BLaER1 treated with 17β-estradiol and CSF1 and Interleukin-3, amounts not matched to agents 10 nM and 100 nM (cell line): ENCODE measurements at regions not wholly inside any gene's neighbourhood (a gene's known extent, or its start where the extent isn't known, plus 50 kb on each side); places are given as distances from the start of the nearest gene placed in this dataset.

Source experiments
- H3K27ac ChIP-seq, 11 experiments: shearing (Covaris generic); formaldehyde crosslinking; 2 replicates each; pipeline ENCODE4 v1.8.1; 2022
- H3K27me3 ChIP-seq, 11 experiments: shearing (Covaris generic); formaldehyde crosslinking; 2 replicates each; pipeline ENCODE4 v1.8.1; 2022
- H3K36me3 ChIP-seq, 11 experiments: shearing (Covaris generic); formaldehyde crosslinking; 2 replicates each; pipeline ENCODE4 v1.8.1; 2022
- H3K4me1 ChIP-seq, 10 experiments: shearing (Covaris generic); formaldehyde crosslinking; 2 replicates each; pipeline ENCODE4 v1.8.1; 2022
- H3K4me2 ChIP-seq, 11 experiments: shearing (Covaris generic); formaldehyde crosslinking; 2 replicates each; pipeline ENCODE4 v1.8.1; 2022
- H3K4me3 ChIP-seq, 10 experiments: shearing (Covaris generic); formaldehyde crosslinking; 2 replicates each; pipeline ENCODE4 v1.8.1; 2022
- H3K9ac ChIP-seq, 11 experiments: shearing (Covaris generic); formaldehyde crosslinking; 2 replicates each; pipeline ENCODE4 v1.8.1; 2022
- H3K9me3 ChIP-seq, 11 experiments: shearing (Covaris generic); formaldehyde crosslinking; replicated peaks in 1 of 11; 2 replicates each; pipeline ENCODE4 v1.8.1; 2022
- H4K20me1 ChIP-seq, 11 experiments: shearing (Covaris generic); formaldehyde crosslinking; 2 replicates each; pipeline ENCODE4 v1.8.1; 2022
- Cebpa-rat ChIP-seq, 11 experiments: shearing (Covaris generic); IDR thresholded peaks; 2 replicates each; pipeline ENCODE4 v1.8.1; 2022

DNA sequence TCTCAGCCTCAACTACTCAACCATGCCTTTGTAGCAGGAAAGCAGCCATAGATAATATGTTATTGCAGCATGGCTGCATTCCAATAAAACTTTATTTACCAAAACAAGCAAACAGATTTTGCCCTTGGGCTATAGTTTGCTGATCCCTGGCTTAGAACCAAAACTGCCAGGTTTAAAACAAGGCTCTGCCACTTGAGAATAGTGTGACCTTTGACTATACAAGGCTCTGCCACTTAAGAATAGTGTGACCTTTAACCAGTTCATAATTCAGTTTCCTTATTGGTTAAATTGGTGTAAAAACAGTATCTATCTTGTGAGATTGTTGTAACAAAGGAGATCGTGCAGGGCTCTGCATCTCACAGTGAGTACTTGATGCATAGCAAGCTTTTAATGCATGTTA is 217.3 kb upstream of the MTNR1B start:
- Histone ChIP-seq H3K27me3 (no peaks in the 10 kb centered on the region), H3K9me3 (peaks cover 0 to 7% (median 5%) of the 10 kb centered on the region in 11 experiments; a peak in 15 of 22 replicates), H3K4me2 (no peak overlapping the region), H3K27ac (no peak overlapping the region), H3K4me1 (no peaks in the 10 kb centered on the region), H3K36me3 (no peaks in the 10 kb centered on the region), H4K20me1 (no peaks in the 10 kb centered on the region), H3K9ac (no peak overlapping the region), H3K4me3 (no peak overlapping the region)
- TF ChIP-seq Cebpa-rat (IDR thresholded peaks at IDR 0.05): no peak

DNA sequence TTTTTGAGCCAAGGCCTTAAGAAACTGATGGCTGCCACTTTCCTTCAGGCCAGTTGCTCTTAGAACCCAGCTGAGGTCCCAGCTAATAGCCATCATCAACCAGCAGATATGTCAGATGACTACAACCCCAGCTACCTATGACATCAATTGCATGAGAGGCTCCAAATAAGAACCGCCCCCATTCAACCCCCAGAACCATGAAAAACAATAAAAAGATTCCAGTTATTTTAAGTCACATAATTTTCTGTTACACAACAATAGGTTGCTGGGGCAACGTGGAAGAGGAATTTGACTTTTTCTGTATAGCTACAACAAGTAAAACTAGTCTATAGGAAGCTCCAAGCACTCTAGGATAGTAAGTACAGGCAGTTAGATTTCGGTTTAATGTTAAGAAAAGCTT is 216.3 kb upstream of the MTNR1B start:
- Histone ChIP-seq H3K4me1 (no peaks in the 10 kb centered on the region), H3K9ac (no peak overlapping the region), H3K4me2 (no peak overlapping the region), H3K27me3 (no peaks in the 10 kb centered on the region), H3K9me3 (no peaks in the 10 kb centered on the region), H3K36me3 (no peaks in the 10 kb centered on the region), H3K27ac (no peak overlapping the region), H4K20me1 (no peaks in the 10 kb centered on the region), H3K4me3 (no peak overlapping the region)
- no peak for TF ChIP-seq Cebpa-rat (IDR thresholded peaks at IDR 0.05)

DNA sequence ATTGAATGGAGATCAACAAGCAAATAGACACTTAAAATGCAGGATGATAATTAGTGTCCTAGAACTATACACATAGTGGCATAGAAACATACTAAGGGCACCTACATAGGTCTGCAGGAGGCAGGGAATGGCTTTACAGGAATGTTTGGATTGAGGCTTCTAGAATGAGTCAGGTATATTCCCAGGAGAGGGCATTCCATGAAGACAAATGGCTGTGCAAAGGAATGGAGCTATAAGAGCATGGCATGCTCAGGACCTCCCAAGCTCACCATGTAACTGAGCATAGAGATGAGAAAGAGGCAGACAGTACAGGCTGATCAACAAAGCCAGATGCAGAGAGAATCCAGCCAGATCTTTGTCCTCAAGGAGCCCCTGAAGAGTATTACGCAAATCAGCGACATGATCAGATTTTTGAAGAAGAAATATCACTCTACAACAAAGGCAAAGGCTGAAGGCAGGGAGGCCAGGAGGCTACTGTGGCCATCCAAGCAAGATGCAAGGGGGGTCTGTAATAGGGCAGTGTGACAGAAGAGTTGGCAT is 211.1 kb upstream of the MTNR1B start:
- Histone ChIP-seq H3K36me3 (no peaks in the 10 kb centered on the region), H3K9me3 (no peaks in the 10 kb centered on the region), H3K4me3 (no peak overlapping the region), H3K27me3 (no peaks in the 10 kb centered on the region), H3K27ac (no peak overlapping the region), H3K4me2 (no peak overlapping the region), H3K4me1 (no peaks in the 10 kb centered on the region), H4K20me1 (no peaks in the 10 kb centered on the region), H3K9ac (no peak overlapping the region)
- no peak for TF ChIP-seq Cebpa-rat (IDR thresholded peaks at IDR 0.05)

DNA sequence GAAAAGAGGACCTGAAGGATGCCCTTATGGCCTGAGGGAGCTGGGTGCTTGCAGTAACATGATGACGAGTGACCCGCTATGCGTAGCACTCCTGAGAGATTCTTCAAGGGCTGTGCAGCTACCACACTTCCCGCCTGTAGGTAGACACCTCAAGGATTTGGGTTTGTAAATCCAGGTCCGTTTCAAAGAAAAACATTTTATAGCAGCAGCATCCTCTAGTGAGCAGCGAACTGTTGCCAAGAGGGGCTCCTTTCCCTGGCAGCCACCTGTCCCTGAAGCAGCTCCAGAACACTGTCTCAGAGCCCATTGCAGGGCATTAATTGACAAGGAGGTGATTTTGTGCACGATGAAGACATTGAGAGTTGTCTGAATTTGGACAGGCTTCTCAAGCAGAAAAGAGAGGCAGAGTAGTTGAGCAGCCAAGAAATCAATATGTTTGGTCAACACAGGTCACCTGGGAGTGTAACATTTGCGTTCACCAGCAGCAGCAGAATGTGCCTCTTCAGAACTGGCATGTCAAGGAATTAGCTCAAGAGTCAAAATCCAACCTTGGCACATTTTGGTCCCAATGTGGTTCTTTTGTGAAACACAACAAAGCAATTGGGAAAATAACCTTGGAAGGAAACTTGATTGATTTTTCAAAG is 209.8 kb upstream of the MTNR1B start:
- TF ChIP-seq Cebpa-rat (IDR thresholded peaks at IDR 0.05): no peak
- Histone ChIP-seq H3K27ac (no peak overlapping the region), H3K4me2 (no peak overlapping the region), H3K27me3 (no peaks in the 10 kb centered on the region), H3K9ac (no peak overlapping the region), H4K20me1 (no peaks in the 10 kb centered on the region), H3K4me1 (no peaks in the 10 kb centered on the region), H3K36me3 (no peaks in the 10 kb centered on the region), H3K9me3 (no peaks in the 10 kb centered on the region), H3K4me3 (no peak overlapping the region)

DNA sequence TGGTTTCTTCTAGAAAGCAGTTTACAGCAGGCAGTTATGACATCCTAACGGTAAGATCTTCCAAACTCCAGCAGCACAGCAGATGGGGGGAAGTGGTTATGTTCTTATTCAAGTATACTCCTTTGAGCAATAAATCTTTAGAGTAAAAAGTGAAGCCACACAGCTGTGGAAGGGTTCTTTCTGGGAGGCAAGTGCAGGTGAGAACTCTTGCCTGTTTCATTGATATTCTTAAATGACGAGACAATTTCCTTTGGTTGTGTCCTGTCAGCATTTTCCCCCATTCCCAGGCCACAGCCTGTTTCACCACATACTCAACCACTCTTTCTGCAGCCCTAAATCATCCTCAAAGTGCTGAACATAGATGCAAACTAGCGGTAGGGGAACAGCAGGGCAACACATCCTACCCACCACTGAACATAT is 207.3 kb upstream of the MTNR1B start:
- no peak for TF ChIP-seq Cebpa-rat (IDR thresholded peaks at IDR 0.05)
- H3K9me3 ChIP-seq: no peaks in the 10 kb centered on the region
- H3K4me3 ChIP-seq: no peak overlapping the region
- H4K20me1 ChIP-seq: no peaks in the 10 kb centered on the region
- no peak overlapping the region for H3K4me2 ChIP-seq
- no peaks in the 10 kb centered on the region for H3K36me3 ChIP-seq
- H3K27me3 ChIP-seq: no peaks in the 10 kb centered on the region
- peaks cover 0 to 7% (median 0%) of the 10 kb centered on the region in 10 experiments; a peak in 3 of 20 replicates for H3K4me1 ChIP-seq
- H3K27ac ChIP-seq: no peak overlapping the region
- no peak overlapping the region for H3K9ac ChIP-seq

DNA sequence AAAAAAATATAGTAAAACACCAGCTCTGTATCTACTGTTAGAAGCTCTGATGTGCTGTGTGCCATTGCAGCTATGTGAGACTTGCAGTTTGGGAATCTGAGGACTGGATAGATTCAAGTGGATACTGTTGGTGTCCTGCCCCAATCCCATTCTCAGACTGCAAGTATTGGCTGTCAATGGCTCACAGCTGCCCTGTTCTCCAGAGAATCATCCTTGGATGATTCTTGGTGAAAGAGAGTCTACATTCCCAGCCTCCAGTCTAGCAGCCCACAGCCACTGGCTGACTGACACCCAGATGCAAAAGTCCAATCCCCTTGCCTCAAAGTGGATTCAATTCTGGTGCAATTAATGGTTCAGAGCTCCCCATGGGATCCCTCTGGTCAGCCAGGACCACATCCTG is 206.1 kb upstream of the MTNR1B start:
- no peak overlapping the region for H3K4me2 ChIP-seq
- H3K4me1 ChIP-seq: peaks cover 0 to 7% (median 0%) of the 10 kb centered on the region in 10 experiments; a peak in 3 of 20 replicates
- H3K9me3 ChIP-seq: no peaks in the 10 kb centered on the region
- no peak overlapping the region for H3K4me3 ChIP-seq
- H3K27me3 ChIP-seq: no peaks in the 10 kb centered on the region
- TF ChIP-seq Cebpa-rat (IDR thresholded peaks at IDR 0.05): no peak
- H4K20me1 ChIP-seq: no peaks in the 10 kb centered on the region
- no peaks in the 10 kb centered on the region for H3K36me3 ChIP-seq
- H3K27ac ChIP-seq: no peak overlapping the region
- no peak overlapping the region for H3K9ac ChIP-seq

DNA sequence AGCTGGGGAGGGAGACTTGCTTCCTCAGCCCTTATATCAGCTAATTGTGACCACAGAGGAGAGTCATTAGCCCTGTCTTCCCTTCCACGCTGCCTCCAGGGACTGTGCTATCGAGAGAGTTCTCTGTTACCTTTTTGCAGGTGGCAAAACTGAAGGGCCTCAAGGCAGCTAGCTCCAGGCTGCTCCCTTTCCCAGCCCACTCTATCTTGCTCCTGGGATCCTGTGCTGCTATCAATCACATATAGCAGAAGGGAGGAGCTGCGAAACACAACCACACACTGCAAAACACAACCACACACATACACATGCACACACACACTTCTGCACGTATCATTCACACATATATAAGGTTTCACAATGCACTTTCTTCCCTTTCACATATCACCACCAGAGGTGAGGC is 205.3 kb upstream of the MTNR1B start:
- H3K9me3 ChIP-seq: no peaks in the 10 kb centered on the region
- no peaks in the 10 kb centered on the region for H3K36me3 ChIP-seq
- TF ChIP-seq Cebpa-rat (IDR thresholded peaks at IDR 0.05): no peak
- no peak overlapping the region for H3K27ac ChIP-seq
- no peak overlapping the region for H3K4me3 ChIP-seq
- peaks cover 0 to 7% (median 0%) of the 10 kb centered on the region in 10 experiments; a peak in 3 of 20 replicates for H3K4me1 ChIP-seq
- no peaks in the 10 kb centered on the region for H3K27me3 ChIP-seq
- H4K20me1 ChIP-seq: no peaks in the 10 kb centered on the region
- H3K9ac ChIP-seq: no peak overlapping the region
- no peak overlapping the region for H3K4me2 ChIP-seq

DNA sequence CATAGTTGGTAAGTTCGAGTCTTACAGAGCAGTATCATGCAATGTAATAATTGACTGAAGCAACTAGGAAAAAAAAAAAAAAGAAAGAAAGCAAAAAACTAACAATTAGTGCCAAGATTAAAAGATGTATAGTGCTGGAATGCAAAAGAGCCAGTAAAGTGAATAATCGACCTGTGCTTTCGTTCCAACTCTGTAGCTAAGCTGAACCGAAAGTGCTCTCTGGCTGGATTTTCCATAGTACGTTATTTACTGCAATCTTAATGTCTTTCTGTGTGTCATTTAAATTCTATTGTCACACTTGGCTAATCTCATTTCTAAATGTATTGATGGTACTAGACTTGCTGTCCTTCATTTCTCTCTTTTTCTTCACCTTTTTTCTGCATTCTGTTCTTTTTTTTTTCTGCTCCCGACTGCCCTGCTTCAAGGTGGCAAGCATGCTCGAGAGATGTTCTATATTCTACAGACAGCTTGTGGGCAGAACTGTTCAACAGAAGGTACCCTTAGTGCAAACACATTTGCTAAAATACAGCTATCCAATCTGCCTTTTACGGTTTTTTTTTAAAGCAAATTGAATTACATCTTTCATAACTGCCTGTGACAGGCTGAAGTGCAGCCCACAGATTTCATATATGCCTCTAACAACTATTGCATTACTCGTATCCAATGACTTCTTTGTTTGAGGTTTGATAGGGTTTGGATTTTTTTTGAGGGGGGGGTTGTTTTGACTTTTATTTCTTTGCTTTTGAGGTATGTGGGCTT is 204.2 kb upstream of the MTNR1B start:
- Histone ChIP-seq H3K4me3 (no peak overlapping the region), H3K27ac (no peak overlapping the region), H4K20me1 (no peaks in the 10 kb centered on the region), H3K9me3 (no peaks in the 10 kb centered on the region), H3K4me1 (peaks cover 0 to 7% (median 0%) of the 10 kb centered on the region in 10 experiments; a peak in 3 of 20 replicates), H3K4me2 (peak overlapping the region in 1 of 11 experiments; percentile 40; a peak in 2 of 22 replicates), H3K36me3 (no peaks in the 10 kb centered on the region), H3K9ac (no peak overlapping the region), H3K27me3 (no peaks in the 10 kb centered on the region)
- no peak for TF ChIP-seq Cebpa-rat (IDR thresholded peaks at IDR 0.05)

DNA sequence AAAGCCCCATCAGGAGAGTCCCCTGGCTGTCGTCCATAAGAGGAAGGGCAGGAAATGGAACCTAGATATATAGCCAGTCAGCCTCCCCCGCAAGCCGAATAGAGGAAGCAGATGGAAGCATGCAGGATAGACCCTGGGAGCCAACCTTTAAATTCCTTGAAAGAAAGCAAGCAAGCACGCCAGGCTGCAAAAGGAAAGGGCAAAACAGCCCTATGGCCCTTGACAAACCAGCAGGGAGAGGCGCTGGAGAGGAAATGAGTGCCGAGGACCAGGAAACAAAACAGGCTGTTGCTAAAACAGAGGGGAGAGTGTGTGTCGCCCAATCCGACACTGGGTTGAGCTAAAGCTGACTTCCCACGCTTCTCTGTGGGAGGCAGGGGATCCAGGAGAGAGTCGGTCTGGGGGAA is 203.5 kb upstream of the MTNR1B start:
- H3K4me3 ChIP-seq: no peak overlapping the region
- H3K4me1 ChIP-seq: peaks cover 0 to 7% (median 0%) of the 10 kb centered on the region in 10 experiments; a peak in 3 of 20 replicates

More for the DNA sequence above, 203.5 kb upstream of the MTNR1B start:
- H3K9me3 ChIP-seq: no peaks in the 10 kb centered on the region
- no peaks in the 10 kb centered on the region for H3K36me3 ChIP-seq
- H3K27ac ChIP-seq: no peak overlapping the region
- TF ChIP-seq Cebpa-rat (IDR thresholded peaks at IDR 0.05): no peak
- H3K4me2 ChIP-seq: peak overlapping the region in 3 of 11 experiments; percentile 4 to 45 (median 40); a peak in 4 of 22 replicates
- H4K20me1 ChIP-seq: no peaks in the 10 kb centered on the region
- no peaks in the 10 kb centered on the region for H3K27me3 ChIP-seq
- no peak overlapping the region for H3K9ac ChIP-seq
